Vagina (tissue), 2 donors: ENCODE measurements at regions not wholly inside any gene's neighbourhood (a gene's known extent, or its start where the extent isn't known, plus 50 kb on each side); places are given as distances from the start of the nearest gene placed in this dataset.
"Not testable (repeated sequence)": the region's sequence is repeated elsewhere in the genome, so short reads cannot be mapped to it uniquely, and the experiment has no call there.

Source experiments
- DNase-seq, 2 donors: peaks; one replicate each; pipeline ENCODE4 v3.0.0-alpha.2; 2017; ENCODE audit errors: extremely low spot score in 2 of 2
- H3K27ac ChIP-seq: fragments of 200-600 bp; sonication (generic); one replicate; pipeline ENCODE4 v1.5.1; 2019
- H3K27me3 ChIP-seq: fragments of 200-600 bp; sonication (generic); one replicate; pipeline ENCODE4 v1.5.1; 2019
- H3K36me3 ChIP-seq, 2 donors: fragments of 200-600 bp; sonication (generic); one replicate each; pipeline ENCODE4 v1.5.1; 2017 to 2019
- H3K4me1 ChIP-seq: fragments of 200-600 bp; sonication (generic); one replicate; pipeline ENCODE4 v1.5.1; 2019
- H3K4me3 ChIP-seq, 2 donors: fragments of 200-600 bp; sonication (generic); 1 replicate in 1 of 2; 2 replicates in 1 of 2; pipeline ENCODE4 v1.5.1; 2016 to 2019
- H3K9me3 ChIP-seq: fragments of 200-600 bp; sonication (generic); one replicate; pipeline ENCODE4 v1.5.1; 2019
- POLR2A ChIP-seq, 2 donors: fragments of 450-650 bp; IDR thresholded peaks; one replicate each; pipeline ENCODE4 v1.6.1; 2017; ENCODE audit warnings: antibody characterized with exemption in 2 of 2, mild to moderate bottlenecking in 2 of 2, moderate library complexity in 2 of 2
- POLR2AphosphoS5 ChIP-seq, 2 donors: sonication (generic); formaldehyde crosslinking; IDR thresholded peaks; one replicate each; pipeline ENCODE4 v1.9.0; 2017; ENCODE audit warnings: antibody characterized with exemption in 2 of 2, mild to moderate bottlenecking in 2 of 2, low read depth in 1 of 2; ENCODE audit not compliant: insufficient read depth in 1 of 2
- intact Hi-C: fragments of 100-400 bp; cut with DNase I; formaldehyde crosslinking; loops from one replicate; pipeline ENCODE4 v1.15.1; 2023
- TF ChIP-seq, protein P1 (sequence below), 3 experiments: fragments of 450-650 bp in 2 of 3; fragments of 200-600 bp in 1 of 3; sonication (generic) in 1 of 3; IDR thresholded peaks; one replicate each; pipeline ENCODE4 v1.5.1; 2017 to 2019; ENCODE audit warnings: antibody characterized with exemption in 3 of 3, mild to moderate bottlenecking in 2 of 3, moderate library complexity in 2 of 3

DNA sequence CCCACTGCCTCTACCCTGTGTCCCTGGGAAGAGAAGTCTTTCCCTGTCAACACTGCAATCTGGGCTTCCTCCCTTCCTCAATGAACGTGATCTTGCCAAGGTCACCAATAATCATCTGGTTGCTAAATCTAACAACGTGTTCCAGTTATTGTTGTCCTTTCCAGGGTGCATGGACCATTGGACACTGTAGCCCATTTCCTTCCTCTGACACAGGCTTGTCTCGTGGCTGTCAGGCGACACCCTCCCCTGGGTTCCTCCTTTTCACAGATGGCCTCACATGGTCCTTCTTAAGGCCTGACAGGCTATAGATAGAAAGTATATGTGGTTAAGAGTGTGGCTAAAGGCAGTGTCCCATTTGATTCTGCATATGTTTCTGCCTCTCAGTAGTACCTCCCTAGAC lies 67.7 kb upstream of the STARD13 start:
- Histone ChIP-seq H3K27me3 (no peaks in the 10 kb centered on the region), H3K4me1 (peaks cover 6% of the 10 kb centered on the region), H3K9me3 (no peaks in the 10 kb centered on the region), H3K4me3 (no peak overlapping the region), H3K27ac (peak overlapping the region; percentile 4), H3K36me3 (no peaks in the 10 kb centered on the region)
- no peak for DNase-seq
- intact Hi-C loops: no loop called here
- TF ChIP-seq, protein P1, sequence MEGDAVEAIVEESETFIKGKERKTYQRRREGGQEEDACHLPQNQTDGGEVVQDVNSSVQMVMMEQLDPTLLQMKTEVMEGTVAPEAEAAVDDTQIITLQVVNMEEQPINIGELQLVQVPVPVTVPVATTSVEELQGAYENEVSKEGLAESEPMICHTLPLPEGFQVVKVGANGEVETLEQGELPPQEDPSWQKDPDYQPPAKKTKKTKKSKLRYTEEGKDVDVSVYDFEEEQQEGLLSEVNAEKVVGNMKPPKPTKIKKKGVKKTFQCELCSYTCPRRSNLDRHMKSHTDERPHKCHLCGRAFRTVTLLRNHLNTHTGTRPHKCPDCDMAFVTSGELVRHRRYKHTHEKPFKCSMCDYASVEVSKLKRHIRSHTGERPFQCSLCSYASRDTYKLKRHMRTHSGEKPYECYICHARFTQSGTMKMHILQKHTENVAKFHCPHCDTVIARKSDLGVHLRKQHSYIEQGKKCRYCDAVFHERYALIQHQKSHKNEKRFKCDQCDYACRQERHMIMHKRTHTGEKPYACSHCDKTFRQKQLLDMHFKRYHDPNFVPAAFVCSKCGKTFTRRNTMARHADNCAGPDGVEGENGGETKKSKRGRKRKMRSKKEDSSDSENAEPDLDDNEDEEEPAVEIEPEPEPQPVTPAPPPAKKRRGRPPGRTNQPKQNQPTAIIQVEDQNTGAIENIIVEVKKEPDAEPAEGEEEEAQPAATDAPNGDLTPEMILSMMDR (IDR thresholded peaks at IDR 0.05): no peak
- TF ChIP-seq POLR2A (IDR thresholded peaks at IDR 0.05) (no peak), POLR2AphosphoS5 (IDR thresholded peaks at IDR 0.05; ENCODE audit: insufficient read depth in 1 of 2, low read depth in 1 of 2) (no peak)

DNA sequence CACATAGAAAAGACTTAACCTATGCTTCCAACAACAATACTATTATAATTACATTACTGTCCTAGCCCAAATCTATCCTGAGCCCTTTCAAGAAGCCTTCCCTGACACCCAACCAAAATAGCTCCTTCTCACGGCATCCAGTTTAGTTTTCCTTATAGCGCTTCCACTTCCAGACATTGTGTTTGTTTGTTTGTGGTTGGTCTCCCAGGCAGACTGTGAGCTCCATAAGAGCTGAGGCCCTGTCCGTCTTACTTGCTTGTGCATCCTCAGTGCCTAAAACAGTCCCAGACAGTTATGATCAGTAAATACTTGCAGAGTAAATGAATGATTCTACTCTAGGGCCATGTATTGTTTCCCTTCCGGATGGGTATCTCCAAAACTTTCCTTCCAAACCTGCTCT lies 68.1 kb upstream of the STARD13 start:
- intact Hi-C loops: no loop called here
- DNase-seq: no peak
- no peak overlapping the region for H3K4me3 ChIP-seq
- peaks cover 6% of the 10 kb centered on the region for H3K4me1 ChIP-seq
- H3K9me3 ChIP-seq: no peaks in the 10 kb centered on the region
- no peaks in the 10 kb centered on the region for H3K36me3 ChIP-seq
- no peak for TF ChIP-seq POLR2A (IDR thresholded peaks at IDR 0.05)
- TF ChIP-seq POLR2AphosphoS5 (IDR thresholded peaks at IDR 0.05; ENCODE audit: insufficient read depth in 1 of 2, low read depth in 1 of 2): no peak
- TF ChIP-seq, protein P1 (IDR thresholded peaks at IDR 0.05): no peak
- H3K27ac ChIP-seq: no peak overlapping the region
- H3K27me3 ChIP-seq: no peaks in the 10 kb centered on the region

DNA sequence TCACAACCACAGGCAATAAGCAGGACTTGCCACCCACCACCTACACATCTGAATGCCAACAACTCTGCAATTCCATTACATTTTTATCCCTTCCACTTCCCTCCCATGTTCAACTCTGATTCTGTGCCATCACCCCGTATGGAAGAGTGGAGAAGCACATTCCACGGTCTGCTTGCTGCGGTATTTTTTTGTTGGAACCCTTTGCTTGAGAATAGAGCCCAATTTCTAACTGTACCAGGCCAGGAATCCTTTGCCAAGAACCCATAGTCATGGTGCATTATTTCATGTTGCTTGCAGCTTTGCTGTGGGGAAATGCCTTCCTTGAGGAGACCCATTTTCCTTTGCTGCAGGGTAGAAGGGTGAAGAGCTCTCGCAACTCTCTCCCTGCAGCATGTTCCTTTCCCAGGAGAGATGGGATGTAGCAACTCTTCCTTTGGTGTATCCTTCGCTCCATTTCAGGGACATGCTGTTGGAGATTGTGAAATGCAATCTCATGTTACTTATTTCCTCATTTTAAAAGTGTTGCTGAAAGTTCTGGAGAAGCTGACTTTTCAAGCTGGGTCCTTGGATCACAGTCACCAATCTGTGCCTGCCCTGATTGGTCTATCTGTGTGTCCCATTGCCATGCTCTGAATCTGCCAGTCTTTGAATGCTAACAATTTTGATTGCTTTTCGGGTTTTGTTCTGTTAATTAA lies 69.8 kb upstream of the STARD13 start:
- Histone ChIP-seq H3K4me3 (no peak overlapping the region), H3K36me3 (no peaks in the 10 kb centered on the region), H3K4me1 (no peaks in the 10 kb centered on the region), H3K9me3 (no peaks in the 10 kb centered on the region), H3K27ac (peak overlapping the region; percentile 49), H3K27me3 (no peaks in the 10 kb centered on the region)
- TF ChIP-seq POLR2AphosphoS5 (IDR thresholded peaks at IDR 0.05; ENCODE audit: insufficient read depth in 1 of 2, low read depth in 1 of 2) (peak in 1 of 2 donors; percentile 38), POLR2A (IDR thresholded peaks at IDR 0.05) (no peak)
- intact Hi-C loops: no loop called here
- DNase-seq: no peak

DNA sequence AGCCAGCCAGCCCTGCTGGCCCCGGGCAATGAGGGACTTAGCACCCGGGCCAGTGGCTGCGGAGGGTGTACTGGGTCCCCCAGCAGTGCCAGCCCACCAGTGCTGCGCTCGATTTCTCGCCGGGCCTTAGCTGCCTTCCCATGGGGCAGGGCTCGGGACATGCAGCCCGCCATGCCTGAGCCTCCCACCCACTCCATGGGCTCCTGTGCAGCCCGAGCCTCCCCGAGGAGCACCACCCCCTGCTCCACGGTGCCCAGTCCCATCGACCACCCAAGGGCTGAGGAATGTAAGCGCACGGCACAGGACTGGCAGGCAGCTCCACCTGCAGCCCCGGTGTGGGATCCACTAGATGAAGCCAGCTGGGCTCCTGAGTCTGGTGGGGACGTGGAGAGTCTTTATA lies 72.5 kb upstream of the STARD13 start:
- H3K36me3 ChIP-seq, H3K27ac ChIP-seq, DNase-seq, H3K27me3 ChIP-seq, H3K9me3 ChIP-seq, H3K4me1 ChIP-seq, intact Hi-C loops, H3K4me3 ChIP-seq: not testable (repeated sequence)

DNA sequence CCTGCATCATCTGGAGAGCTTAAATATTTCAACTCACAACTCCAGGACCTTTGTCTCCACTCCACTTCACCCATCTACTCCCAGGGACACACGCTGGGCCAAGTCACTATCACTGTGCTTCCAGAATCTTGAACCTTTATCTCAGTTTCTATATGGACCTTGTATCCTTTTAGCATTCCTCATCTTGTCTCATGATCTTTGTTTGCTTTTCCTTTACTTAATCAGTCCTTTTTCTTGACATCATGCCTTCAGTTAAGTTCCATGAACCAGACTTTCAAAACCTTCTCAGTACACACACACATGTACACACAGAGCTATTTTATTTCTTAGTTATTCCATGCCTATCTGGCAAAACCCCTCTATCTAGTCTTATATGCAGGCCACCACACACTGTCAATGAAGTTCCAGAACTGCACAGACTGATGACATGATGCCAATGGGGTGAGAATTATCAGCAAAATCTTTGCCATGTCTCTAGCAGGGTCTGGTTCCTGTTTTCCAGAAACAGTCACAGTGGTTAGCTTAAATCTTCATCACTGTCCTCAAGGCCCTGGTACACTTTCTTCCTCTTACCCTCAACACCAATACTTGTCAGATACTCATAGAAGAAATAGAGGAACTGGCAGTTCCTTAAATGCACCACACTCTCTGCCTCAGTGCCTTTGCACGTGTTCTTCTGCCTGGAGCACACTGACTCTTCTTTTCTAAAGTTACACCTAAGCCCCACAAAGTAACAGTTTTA lies 77.6 kb upstream of the STARD13 start:
- Histone ChIP-seq H3K36me3 (no peaks in the 10 kb centered on the region), H3K4me3 (no peak overlapping the region), H3K9me3 (no peaks in the 10 kb centered on the region), H3K4me1 (no peaks in the 10 kb centered on the region), H3K27me3 (no peaks in the 10 kb centered on the region), H3K27ac (no peak overlapping the region)
- TF ChIP-seq, protein P1 (IDR thresholded peaks at IDR 0.05): no peak
- TF ChIP-seq POLR2AphosphoS5 (IDR thresholded peaks at IDR 0.05; ENCODE audit: insufficient read depth in 1 of 2, low read depth in 1 of 2): no peak
- DNase-seq: no peak
- intact Hi-C loops: no loop called here

DNA sequence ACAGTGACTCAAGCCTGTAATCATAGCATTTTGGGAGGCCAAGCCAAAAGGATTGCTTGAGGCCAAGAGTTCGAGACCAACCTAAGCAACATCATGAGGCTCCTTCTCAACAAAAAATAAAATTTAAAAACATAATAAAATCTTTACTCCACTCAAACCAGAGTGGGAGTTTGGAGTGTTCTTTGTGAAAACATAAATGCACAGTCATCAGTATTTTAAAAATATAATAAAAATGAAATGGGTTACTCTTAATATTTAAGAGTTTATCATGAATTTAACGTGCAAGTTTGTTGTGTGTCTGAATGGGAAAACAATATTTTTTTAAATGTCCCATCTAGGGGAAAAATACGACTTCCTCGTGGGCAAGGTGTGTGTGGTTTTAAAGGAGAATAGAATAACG lies 78.6 kb upstream of the STARD13 start:
- H3K36me3 ChIP-seq: no peaks in the 10 kb centered on the region
- intact Hi-C loops: no loop called here
- H3K27me3 ChIP-seq: no peaks in the 10 kb centered on the region
- H3K4me3 ChIP-seq: no peak overlapping the region
- no peaks in the 10 kb centered on the region for H3K9me3 ChIP-seq
- no peaks in the 10 kb centered on the region for H3K4me1 ChIP-seq
- H3K27ac ChIP-seq: no peak overlapping the region
- TF ChIP-seq POLR2AphosphoS5 (IDR thresholded peaks at IDR 0.05; ENCODE audit: insufficient read depth in 1 of 2, low read depth in 1 of 2) (no peak), POLR2A (IDR thresholded peaks at IDR 0.05) (no peak)
- TF ChIP-seq, protein P1 (IDR thresholded peaks at IDR 0.05): no peak
- no peak for DNase-seq
